Tibial artery (tissue), 4 donors: ENCODE measurements at regions not wholly inside any gene's neighbourhood (a gene's known extent, or its start where the extent isn't known, plus 50 kb on each side); places are given as distances from the start of the nearest gene placed in this dataset.

Experiments
- DNase-seq, 2 donors: peaks; one replicate each; pipeline ENCODE4 v3.0.0-alpha.2; 2019
- H3K27ac ChIP-seq, 2 donors: fragments of 200-600 bp; sonication (generic) in 1 of 2; 1 replicate in 1 of 2; 2 replicates in 1 of 2; pipeline ENCODE4 v1.5.1; 2018 to 2019; ENCODE audit warnings: mild to moderate bottlenecking in 1 of 2
- H3K27me3 ChIP-seq, 2 donors: fragments of 200-600 bp; sonication (generic) in 1 of 2; one replicate each; pipeline versions ENCODE4 v1.5.1 to v1.6.0; 2016 to 2019
- H3K36me3 ChIP-seq, 3 donors: fragments of 200-600 bp; sonication (generic) in 2 of 3; one replicate each; pipeline ENCODE4 v1.5.1; 2016 to 2019; ENCODE audit warnings: mild to moderate bottlenecking in 2 of 3
- H3K4me1 ChIP-seq, 4 donors: fragments of 200-600 bp; sonication (generic) in 2 of 4; 1 replicate in 3 of 4; 2 replicates in 1 of 4; pipeline ENCODE4 v1.5.1; 2016 to 2019
- H3K4me3 ChIP-seq, 2 donors: fragments of 200-600 bp; sonication (generic) in 1 of 2; 1 replicate in 1 of 2; 2 replicates in 1 of 2; pipeline ENCODE4 v1.5.1; 2018 to 2019; ENCODE audit warnings: mild to moderate bottlenecking in 2 of 2
- H3K9me3 ChIP-seq, 3 donors: fragments of 200-600 bp; sonication (generic) in 1 of 3; one replicate each; pipeline ENCODE4 v1.5.1; 2016 to 2019
- intact Hi-C: fragments of 100-400 bp; cut with DNase I; formaldehyde crosslinking; loops from one replicate; pipeline ENCODE4 v1.15.0; 2023; ENCODE audit warnings: low total_unique reads
- TF ChIP-seq, protein P1 (sequence below), 2 experiments: fragments of 200-600 bp in 1 of 2; fragments of 450-650 bp in 1 of 2; IDR thresholded peaks; one replicate each; pipeline ENCODE4 v1.5.1; 2017 to 2019; ENCODE audit warnings: antibody characterized with exemption in 2 of 2, mild to moderate bottlenecking in 1 of 2, moderate library complexity in 1 of 2

DNA sequence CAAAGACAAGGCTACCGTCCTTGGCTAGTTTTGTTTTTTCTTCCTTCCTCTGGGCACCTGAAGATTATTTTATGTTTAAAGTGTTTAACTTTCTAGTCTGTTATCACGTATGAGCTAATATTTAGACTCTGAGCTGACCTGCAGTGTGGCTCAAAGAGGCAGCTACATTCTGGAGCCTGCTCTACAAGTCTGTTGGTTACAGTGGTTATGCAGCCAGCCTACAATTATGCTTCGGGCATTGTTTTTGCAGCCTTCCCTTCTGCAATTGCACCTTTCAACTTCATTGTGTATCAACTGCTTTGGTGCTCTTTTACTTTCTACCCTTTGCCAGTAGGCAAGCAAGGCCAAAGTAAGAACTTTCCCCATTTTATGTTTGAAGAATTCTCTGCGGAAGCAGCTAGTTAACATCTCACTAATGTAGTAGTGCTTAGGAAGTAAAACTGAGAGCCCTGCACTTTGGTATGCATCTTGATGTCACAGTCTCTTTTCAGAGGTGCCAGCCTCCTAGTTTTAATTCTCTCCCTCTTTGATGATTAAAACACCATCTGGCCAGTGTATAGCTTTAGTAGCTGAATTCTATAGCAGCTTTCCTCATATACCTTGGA is 322.1 kb downstream of the FAM170A start:
- Histone ChIP-seq H3K27ac (no peak overlapping the region), H3K9me3 (no peaks in the 10 kb centered on the region), H3K4me1 (no peaks in the 10 kb centered on the region), H3K4me3 (no peak overlapping the region), H3K36me3 (no peaks in the 10 kb centered on the region), H3K27me3 (no peaks in the 10 kb centered on the region)
- intact Hi-C loops: loop anchor here (10.0 kb wide), 1 partner anchor 513 kb away; the partner anchor contains the start of gene PRR16
- no peak for DNase-seq
- TF ChIP-seq, protein P1, sequence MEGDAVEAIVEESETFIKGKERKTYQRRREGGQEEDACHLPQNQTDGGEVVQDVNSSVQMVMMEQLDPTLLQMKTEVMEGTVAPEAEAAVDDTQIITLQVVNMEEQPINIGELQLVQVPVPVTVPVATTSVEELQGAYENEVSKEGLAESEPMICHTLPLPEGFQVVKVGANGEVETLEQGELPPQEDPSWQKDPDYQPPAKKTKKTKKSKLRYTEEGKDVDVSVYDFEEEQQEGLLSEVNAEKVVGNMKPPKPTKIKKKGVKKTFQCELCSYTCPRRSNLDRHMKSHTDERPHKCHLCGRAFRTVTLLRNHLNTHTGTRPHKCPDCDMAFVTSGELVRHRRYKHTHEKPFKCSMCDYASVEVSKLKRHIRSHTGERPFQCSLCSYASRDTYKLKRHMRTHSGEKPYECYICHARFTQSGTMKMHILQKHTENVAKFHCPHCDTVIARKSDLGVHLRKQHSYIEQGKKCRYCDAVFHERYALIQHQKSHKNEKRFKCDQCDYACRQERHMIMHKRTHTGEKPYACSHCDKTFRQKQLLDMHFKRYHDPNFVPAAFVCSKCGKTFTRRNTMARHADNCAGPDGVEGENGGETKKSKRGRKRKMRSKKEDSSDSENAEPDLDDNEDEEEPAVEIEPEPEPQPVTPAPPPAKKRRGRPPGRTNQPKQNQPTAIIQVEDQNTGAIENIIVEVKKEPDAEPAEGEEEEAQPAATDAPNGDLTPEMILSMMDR (IDR thresholded peaks at IDR 0.05): no peak

DNA sequence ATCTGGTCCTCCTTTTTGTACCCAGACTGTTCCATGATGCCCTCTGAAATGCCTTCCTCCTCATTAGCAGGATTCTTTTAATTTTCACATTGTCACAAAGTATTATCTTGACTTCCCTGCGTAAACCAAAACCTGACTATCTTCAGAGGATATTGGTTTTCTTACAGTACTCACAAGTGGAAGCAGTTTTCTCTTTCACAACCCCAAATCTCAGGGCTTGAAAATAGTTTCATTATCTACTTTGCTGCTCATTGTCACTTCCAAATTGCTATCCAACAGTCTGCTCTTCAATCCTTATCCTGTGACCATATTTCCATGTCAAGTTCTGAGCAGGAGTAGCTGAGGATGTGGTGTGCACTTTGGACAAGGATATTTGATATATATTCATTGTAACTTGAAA is 324.1 kb downstream of the FAM170A start:
- no peaks in the 10 kb centered on the region for H3K9me3 ChIP-seq
- TF ChIP-seq, protein P1 (IDR thresholded peaks at IDR 0.05): no peak
- DNase-seq: no peak
- intact Hi-C loops: loop anchor here (10.0 kb wide), 1 partner anchor 511 kb away; the partner anchor contains the start of gene PRR16
- H3K4me1 ChIP-seq: peaks cover 0 to 4% (median 0%) of the 10 kb centered on the region in 4 donors
- no peaks in the 10 kb centered on the region for H3K27me3 ChIP-seq
- H3K4me3 ChIP-seq: no peak overlapping the region
- no peak overlapping the region for H3K27ac ChIP-seq
- no peaks in the 10 kb centered on the region for H3K36me3 ChIP-seq

DNA sequence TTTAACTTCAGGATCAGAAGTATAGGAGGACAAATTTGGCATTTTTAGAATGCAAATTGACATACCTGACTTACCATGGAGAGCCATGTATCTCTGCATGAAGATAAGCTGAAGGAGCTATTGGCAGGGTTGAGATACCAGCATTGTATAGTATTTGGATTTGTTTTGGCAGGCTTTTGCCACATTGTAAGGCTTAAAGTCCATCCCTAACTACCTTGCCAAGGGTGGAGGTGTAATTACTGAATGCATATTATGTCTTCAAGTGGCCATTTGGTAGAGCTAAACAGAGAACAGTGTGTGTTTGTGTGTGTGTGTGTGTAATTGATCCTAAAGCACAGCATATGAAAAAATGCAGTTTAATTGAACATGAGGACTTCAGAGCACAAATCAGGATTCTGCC is 324.7 kb downstream of the FAM170A start:
- TF ChIP-seq, protein P1 (IDR thresholded peaks at IDR 0.05): no peak
- Histone ChIP-seq H3K4me1 (peaks cover 0 to 4% (median 0%) of the 10 kb centered on the region in 4 donors), H3K9me3 (no peaks in the 10 kb centered on the region), H3K4me3 (no peak overlapping the region), H3K27me3 (no peaks in the 10 kb centered on the region), H3K36me3 (no peaks in the 10 kb centered on the region), H3K27ac (no peak overlapping the region)
- intact Hi-C loops: loop anchor here (10.0 kb wide), 1 partner anchor 511 kb away; the partner anchor contains the start of gene PRR16
- DNase-seq: no peak

DNA sequence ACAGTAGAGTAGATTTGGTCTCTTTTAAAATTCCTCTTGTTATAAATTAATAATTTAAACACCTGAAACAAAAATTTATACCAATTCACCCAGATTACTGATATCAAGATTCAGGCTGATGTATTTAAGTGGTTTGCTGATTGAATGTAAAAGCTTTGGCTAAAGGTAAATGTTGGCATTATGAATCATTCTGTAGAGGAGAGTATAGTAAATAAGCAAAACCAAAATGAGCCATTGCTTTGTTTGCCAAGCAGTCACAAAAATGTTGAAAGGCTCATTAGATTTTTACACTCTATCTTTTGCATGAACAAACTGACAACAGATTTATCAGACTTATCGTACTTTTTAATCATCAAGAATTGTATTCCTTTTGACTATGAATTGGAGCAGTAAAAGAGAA is 332.6 kb downstream of the FAM170A start:
- TF ChIP-seq, protein P1 (IDR thresholded peaks at IDR 0.05): no peak
- DNase-seq: no peak
- Histone ChIP-seq H3K27me3 (no peaks in the 10 kb centered on the region), H3K4me3 (no peak overlapping the region), H3K36me3 (no peaks in the 10 kb centered on the region), H3K9me3 (no peaks in the 10 kb centered on the region), H3K27ac (no peak overlapping the region), H3K4me1 (peaks cover 0 to 17% (median 3%) of the 10 kb centered on the region in 4 donors)
- intact Hi-C loops: no loop called here

DNA sequence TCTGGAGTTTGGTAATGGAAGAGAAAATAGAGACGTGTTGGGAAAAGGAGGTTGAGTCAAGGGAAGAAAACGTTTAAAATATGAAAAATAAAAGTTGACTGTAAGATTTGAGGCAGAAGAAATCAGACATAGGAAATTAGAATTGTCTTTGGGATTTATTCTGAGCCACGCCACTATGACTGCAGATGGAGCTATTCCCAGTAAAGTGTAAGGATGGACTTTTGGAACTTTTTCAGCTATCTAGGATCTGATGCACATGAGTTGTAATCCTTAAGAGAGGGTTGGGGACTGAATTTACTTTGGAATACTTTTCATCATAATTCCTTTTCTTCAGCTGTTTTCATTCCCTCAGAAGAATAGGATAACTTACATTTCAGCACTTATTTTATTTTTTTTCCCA is 336.7 kb downstream of the FAM170A start:
- Histone ChIP-seq H3K9me3 (peaks cover 0 to 13% (median 0%) of the 10 kb centered on the region in 3 donors), H3K4me3 (no peak overlapping the region), H3K27me3 (no peaks in the 10 kb centered on the region), H3K4me1 (peaks cover 0 to 13% (median 3%) of the 10 kb centered on the region in 4 donors), H3K27ac (no peak overlapping the region), H3K36me3 (no peaks in the 10 kb centered on the region)
- no peak for DNase-seq
- TF ChIP-seq, protein P1 (IDR thresholded peaks at IDR 0.05): peak in 1 of 2 experiments; percentile 20
- intact Hi-C loops: no loop called here
